ENCODE measurements at regions not wholly inside any gene's neighbourhood (a gene's known extent, or its start where the extent isn't known, plus 50 kb on each side); places are given as distances from the start of the nearest gene placed in this dataset.

GRCh38 chr18:40739029-40739428, 1216.0 kb upstream of the PIK3C3 start:
- TF ChIP-seq, protein P1, sequence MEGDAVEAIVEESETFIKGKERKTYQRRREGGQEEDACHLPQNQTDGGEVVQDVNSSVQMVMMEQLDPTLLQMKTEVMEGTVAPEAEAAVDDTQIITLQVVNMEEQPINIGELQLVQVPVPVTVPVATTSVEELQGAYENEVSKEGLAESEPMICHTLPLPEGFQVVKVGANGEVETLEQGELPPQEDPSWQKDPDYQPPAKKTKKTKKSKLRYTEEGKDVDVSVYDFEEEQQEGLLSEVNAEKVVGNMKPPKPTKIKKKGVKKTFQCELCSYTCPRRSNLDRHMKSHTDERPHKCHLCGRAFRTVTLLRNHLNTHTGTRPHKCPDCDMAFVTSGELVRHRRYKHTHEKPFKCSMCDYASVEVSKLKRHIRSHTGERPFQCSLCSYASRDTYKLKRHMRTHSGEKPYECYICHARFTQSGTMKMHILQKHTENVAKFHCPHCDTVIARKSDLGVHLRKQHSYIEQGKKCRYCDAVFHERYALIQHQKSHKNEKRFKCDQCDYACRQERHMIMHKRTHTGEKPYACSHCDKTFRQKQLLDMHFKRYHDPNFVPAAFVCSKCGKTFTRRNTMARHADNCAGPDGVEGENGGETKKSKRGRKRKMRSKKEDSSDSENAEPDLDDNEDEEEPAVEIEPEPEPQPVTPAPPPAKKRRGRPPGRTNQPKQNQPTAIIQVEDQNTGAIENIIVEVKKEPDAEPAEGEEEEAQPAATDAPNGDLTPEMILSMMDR (conservative IDR thresholded peaks at IDR 0.05; ENCODE audit: low read length), result no peak
- no peak for TF ChIP-seq EZH2phosphoT487 (IDR thresholded peaks at IDR 0.05; ENCODE audit: borderline replicate concordance, low read depth, low read length)
